Islet of Langerhans (tissue), 1 donor: ENCODE measurements at regions not wholly inside any gene's neighbourhood (a gene's known extent, or its start where the extent isn't known, plus 50 kb on each side); places are given as distances from the start of the nearest gene placed in this dataset.

Experiments
- FAIRE-seq: peaks from one replicate; lab custom pipeline; 2011; peaks lifted over from hg19 to GRCh38; lab: Jason Lieb, UNC

DNA sequence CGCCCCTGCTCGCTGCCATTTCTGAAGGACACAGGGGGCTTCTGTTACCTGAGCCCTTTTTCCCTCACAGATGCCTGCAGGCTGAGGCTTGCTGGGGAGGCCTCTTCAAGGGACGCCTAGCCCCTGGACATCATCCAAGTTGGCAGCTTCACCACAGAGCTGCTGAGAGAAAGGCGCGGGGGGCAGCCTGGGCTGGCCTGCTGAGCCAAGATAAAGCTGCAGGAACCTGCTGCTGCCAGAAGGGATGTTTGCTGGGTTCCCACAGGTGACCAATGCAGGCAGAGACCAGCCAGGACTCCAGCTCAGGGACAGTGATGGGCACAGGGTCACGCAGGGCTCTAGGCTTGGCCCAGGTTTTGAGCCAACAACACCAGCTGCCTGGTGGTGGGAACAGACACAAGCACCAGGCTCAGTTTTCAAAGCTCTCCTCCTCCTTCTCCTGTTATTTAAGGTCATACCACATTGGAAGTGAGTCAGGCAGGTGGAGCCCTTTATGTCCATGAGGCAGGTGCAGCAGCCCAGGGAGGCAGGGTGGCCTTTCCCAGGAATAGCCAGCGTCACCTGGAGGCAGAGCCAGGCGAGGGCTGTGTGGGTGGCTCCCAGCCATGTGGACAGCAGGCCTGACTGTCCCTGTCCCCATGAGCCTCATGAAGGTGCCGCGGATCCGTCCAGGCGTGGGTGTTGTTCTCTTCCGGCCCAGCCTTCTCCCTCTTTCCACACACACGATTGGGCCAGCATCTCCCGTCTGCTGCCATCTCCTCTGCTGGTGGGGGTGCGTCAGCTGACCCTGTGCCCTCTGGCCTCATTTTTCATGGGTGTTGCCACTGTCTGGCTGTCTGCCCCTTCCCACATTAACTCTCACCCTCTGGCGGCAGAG lies 515.5 kb upstream of the MYT1L start:
- no peak for FAIRE-seq

GRCh38 chr2:2845806-2846315 lies 514.8 kb upstream of the MYT1L start:
- FAIRE-seq, result no peak

DNA sequence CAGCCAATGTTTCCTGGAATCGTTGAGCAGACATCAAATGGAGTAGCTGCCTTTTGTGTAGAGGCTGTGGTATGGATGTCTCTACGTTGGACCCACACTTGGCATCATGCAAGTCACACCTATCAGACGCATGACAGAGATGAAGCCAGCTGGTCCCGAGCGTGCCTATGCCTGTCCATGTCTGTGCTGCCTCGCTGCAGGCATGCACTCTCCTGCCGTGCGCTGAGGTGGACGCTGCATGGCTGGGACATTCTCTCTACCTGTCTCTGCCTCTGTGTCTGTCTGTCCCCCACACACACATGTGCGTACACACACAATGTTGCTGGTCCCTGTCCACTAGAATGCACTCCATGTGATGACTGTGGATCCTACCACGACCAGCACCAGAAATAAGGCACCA lies 514.2 kb upstream of the MYT1L start:
- no peak for FAIRE-seq

DNA sequence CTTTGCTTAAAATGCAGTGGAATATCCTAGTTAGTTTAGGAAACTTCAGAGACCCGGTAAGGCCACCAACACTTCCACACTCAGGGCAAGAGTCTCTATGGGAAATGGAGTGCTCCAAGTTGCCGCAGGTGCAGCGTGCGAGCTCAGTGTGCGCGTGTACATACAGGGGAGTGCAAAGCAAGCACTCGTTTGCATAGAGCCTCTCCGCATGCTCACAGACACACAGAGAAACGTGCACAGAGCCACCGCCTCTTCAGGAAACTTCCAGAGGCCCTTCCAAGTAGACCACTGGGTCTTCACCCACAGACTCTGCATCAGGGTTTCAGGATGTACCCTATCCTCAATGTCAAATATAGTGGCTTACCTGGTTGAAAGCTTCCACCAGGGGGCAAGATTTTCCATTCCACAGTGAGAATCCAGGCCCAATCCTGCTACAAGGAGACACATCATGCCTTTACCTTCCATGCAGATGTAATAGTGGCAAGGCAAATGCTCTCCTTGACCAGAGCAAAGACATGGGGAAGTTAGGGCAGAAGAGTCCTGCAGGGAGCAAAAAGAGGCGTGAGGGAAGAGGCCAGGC lies 513.0 kb upstream of the MYT1L start:
- no peak for FAIRE-seq

GRCh38 chr2:2842466-2842865 lies 511.4 kb upstream of the MYT1L start:
- FAIRE-seq, result no peak

DNA sequence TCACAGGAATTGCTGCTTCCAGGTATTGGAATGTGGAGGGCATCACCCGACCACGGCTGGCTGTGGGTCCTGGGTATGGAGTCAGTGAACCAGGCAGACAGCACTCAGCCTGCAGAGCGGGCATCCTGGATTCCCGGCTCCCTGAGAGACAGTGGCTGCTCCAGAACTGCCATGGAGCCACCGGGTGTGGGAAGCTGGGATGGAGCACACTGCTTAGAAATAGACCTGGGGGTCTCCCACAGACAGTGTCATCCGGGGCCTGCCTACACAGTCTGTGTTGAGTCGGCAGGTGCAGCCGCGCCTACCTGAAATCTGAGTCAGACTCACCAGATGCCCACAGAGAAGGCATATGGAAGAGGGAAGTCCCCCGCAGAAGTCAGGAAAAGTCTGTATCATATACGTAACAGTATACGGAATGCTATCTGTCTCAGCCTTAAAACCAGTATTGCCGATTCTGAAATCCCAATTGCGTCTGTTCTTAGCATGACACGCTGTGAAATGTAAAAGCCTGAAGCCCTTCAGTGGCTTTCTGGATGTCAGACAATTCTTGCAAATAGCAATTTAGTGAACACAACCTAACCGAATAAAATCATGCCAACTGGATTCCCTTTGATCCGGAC lies 509.7 kb upstream of the MYT1L start:
- FAIRE-seq, result no peak

GRCh38 chr2:2839782-2840531 lies 508.9 kb upstream of the MYT1L start:
- FAIRE-seq, result no peak

DNA sequence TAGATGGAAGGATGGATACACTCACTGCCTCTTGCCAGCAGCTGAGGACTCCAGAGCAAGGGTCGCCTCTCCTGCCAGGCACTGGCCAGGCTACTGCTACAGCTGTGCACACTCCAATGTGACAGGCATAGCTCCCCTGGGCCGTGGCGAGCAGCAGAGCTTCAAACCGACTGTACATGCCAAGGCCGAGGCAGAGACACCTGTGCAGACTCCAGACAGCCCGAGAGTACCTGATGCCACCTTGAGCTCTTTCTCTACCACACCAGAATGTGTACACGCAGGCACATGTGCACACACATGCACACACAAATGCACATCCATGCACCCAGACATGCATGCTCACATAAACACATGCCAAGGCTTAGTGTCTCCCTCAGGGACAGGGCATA lies 508.3 kb upstream of the MYT1L start:
- no peak for FAIRE-seq

- no peak for FAIRE-seq
Observed at GRCh38 chr2:2838548-2838845, 507.4 kb upstream of the MYT1L start.

- FAIRE-seq, result no peak
Observed at GRCh38 chr2:2837746-2838547, 506.9 kb upstream of the MYT1L start.

- FAIRE-seq, result no peak
Observed at GRCh38 chr2:2836343-2837070, 505.4 kb upstream of the MYT1L start.

DNA sequence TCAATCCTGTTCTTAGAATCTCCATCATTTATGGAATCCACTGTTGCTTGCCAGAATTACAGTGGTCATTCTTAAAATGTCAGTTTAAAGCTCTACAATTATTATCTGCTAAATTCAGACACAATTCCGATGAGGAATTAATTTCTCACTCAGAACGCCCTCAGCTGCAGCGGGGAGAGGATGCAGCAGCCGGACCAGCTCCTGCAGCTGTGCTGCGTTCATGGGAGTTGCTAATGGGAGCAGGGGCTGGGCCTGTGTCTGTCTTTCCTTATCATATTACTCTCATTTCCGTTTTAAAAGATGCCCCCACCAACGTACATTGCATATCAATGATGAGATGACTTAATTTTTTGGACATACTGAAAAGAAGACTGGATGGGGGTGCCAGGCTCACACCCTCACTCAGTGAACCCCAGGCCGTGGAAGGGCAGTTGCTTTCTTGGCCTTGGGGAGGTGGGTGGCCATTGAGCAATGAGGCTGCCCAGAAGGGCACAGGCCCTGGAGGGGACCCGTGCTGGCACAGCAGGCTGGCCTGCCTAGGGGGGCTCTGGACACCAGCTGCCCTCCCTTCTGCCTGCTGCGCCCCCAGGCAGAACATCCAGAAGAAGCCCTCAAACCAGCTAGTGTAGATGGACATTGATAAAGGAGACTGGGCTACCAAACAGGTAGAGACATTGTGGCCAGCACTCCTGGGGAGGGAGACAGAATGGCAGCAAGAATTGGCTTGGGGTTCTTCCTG lies 503.6 kb upstream of the MYT1L start:
- FAIRE-seq, result no peak

DNA sequence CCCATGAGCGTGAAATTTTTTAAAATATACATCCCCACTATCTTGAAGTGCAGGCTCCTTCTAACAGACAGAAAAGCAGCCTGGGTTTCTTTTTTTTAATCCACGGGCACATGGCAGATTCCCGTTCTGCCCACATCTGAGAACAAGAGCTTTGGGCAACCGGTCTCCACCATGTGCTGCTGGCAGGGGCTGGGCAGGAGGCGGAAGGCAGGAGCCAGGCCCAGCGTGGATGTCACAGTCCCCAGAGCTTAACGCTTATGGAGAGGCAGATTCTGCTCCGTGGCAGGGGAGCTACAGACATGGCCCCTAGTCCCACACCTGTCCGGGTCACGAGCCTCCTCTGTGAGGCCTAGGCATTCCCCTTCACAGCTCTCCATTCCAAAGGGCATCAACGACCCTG lies 503.0 kb upstream of the MYT1L start:
- FAIRE-seq, result no peak

DNA sequence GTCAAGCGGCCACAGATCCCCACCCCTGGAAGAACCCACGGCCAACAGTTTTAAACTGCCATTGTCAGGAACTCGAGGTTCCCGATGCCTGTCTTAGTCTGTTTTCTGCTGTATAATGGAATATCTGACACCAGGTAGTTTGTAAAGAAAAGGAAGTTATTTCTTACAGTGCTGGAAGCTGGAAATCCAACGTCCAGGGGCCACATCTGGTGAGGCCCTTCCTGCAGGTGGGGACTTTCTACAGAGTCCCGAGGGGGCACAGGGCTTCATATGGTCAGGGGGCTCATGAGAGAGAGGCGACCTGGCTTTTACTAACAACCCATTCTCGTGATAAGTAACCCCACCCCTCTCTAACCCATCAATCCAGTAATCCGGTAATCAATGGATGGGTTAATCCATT lies 501.6 kb upstream of the MYT1L start:
- FAIRE-seq, result no peak

- no peak for FAIRE-seq
Observed at GRCh38 chr2:2831633-2832032, 500.6 kb upstream of the MYT1L start.

GRCh38 chr2:2830576-2830975 lies 499.5 kb upstream of the MYT1L start:
- FAIRE-seq, result no peak

GRCh38 chr2:2828774-2829368 lies 497.8 kb upstream of the MYT1L start:
- no peak for FAIRE-seq

DNA sequence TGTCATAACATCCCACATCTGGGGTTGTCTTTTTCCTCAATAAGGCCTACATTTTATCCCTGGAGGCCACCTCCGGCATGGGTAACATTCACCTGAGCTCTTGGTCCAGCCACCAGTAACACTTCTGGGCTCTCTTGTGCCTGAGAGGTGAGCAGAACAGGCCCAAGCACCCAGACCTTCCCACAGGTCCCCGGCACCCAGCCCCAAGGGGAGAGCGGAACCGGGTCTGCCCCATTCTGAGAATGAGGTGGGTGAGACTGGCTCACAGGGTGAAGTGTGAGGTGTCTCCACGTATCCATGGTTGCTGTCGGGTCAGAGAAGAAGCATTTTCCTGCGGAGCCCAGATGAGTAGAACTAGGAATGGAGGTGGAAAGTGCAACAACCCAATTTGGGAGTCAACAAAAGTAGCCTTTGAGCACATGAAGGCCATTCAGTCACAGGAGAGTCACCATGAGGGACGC lies 496.7 kb upstream of the MYT1L start:
- FAIRE-seq, result no peak

GRCh38 chr2:2827046-2827636 lies 496.1 kb upstream of the MYT1L start:
- no peak for FAIRE-seq

GRCh38 chr2:2826621-2827020 lies 495.5 kb upstream of the MYT1L start:
- FAIRE-seq, result no peak
